ENCODE measurements at regions not wholly inside any gene's neighbourhood (a gene's known extent, or its start where the extent isn't known, plus 50 kb on each side); places are given as distances from the start of the nearest gene placed in this dataset.

DNA sequence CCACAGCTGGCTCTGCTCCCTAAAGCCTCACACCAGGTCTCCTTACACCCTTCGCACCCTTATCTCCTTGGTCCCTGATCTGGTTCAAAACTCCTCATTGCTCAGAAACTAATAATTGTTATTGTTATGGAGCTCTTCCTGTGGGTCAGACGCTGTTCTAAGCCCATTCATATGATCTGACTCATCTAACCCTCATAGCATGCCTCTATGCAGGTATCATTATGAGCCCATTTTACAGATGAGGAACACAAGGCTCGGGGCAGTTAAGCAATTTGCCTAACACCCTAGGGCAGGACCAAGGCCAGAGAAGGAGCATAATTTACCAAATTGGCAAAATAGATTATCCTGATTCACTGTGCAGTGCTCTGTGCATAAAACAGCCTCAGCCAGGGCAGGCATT, 51.8 kb upstream of the CCDC167 start:
- Histone ChIP-seq H3K27me3 (ENCODE audit: insufficient read depth, low read length) (no peaks in the 10 kb centered on the region), H3K4me3 (ENCODE audit: low read length) (no peak overlapping the region), H3K4me1 (ENCODE audit: insufficient read depth, low read length) (peaks cover 24% of the 10 kb centered on the region), H3K9me3 (ENCODE audit: low read length) (no peaks in the 10 kb centered on the region), H2AFZ (ENCODE audit: low read depth, low read length) (no peak overlapping the region), H3K36me3 (ENCODE audit: insufficient read depth, low read length) (no peaks in the 10 kb centered on the region)

- Histone ChIP-seq H3K36me3 (ENCODE audit: insufficient read depth, low read length) (no peaks in the 10 kb centered on the region), H3K9me3 (ENCODE audit: low read length) (no peaks in the 10 kb centered on the region), H3K4me1 (ENCODE audit: insufficient read depth, low read length) (peaks cover 23% of the 10 kb centered on the region), H3K4me3 (ENCODE audit: low read length) (no peak overlapping the region), H3K27me3 (ENCODE audit: insufficient read depth, low read length) (no peaks in the 10 kb centered on the region), H2AFZ (ENCODE audit: low read depth, low read length) (no peak overlapping the region)
These were observed 51.3 kb upstream of the CCDC167 start for GRCh38 chr6:37551002-37551401.

- Histone ChIP-seq H2AFZ (ENCODE audit: low read depth, low read length) (no peak overlapping the region), H3K27me3 (ENCODE audit: insufficient read depth, low read length) (no peaks in the 10 kb centered on the region), H3K4me3 (ENCODE audit: low read length) (no peak overlapping the region), H3K4me1 (ENCODE audit: insufficient read depth, low read length) (peaks cover 20% of the 10 kb centered on the region), H3K36me3 (ENCODE audit: insufficient read depth, low read length) (no peaks in the 10 kb centered on the region), H3K9me3 (ENCODE audit: low read length) (no peaks in the 10 kb centered on the region)
These were observed 50.6 kb upstream of the CCDC167 start for GRCh38 chr6:37550191-37550831.

DNA sequence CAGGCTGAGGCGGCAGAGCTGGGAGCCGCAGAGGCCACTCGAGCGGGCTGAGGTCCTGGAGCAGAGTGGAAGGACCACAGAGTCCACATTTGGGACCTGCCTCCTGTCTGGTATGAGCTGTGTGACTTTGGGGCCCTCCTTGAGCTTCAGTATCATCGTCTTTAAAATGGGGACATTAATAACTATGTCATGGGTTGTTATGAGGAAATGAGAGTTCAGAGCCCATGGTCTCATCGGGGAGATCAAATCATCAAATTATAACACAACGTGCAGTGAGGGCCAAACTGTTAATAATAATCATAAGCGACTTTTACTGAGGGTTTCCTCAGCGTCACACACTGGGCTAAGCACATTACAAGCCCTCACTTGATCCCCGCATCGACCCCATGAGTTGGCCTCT, 49.9 kb upstream of the CCDC167 start:
- no peaks in the 10 kb centered on the region for H3K36me3 ChIP-seq (ENCODE audit: insufficient read depth, low read length)

More for the DNA sequence above, 49.9 kb upstream of the CCDC167 start:
- Histone ChIP-seq H3K4me1 (ENCODE audit: insufficient read depth, low read length) (peaks cover 13% of the 10 kb centered on the region), H3K27me3 (ENCODE audit: insufficient read depth, low read length) (no peaks in the 10 kb centered on the region), H2AFZ (ENCODE audit: low read depth, low read length) (no peak overlapping the region), H3K4me3 (ENCODE audit: low read length) (no peak overlapping the region), H3K9me3 (ENCODE audit: low read length) (no peaks in the 10 kb centered on the region)

Measured in neuron (in vitro differentiated cells).